T-helper 2 cell treated with Interferon-gamma antibody and Interleukin-4, amounts not matched to agents 5 μg/mL and 100 μg/mL, for 36 hours (primary cell): ENCODE measurements at regions not wholly inside any gene's neighbourhood (a gene's known extent, or its start where the extent isn't known, plus 50 kb on each side); places are given as distances from the start of the nearest gene placed in this dataset.
"Not testable (repeated sequence)": the region's sequence is repeated elsewhere in the genome, so short reads cannot be mapped to it uniquely, and the experiment has no call there.

Source experiments
- DNase-seq: peaks from one replicate; pipeline ENCODE4 v3.0.0; 2021; ENCODE audit warnings: low spot score
- H3K27ac Mint-ChIP-seq: one replicate; pipeline ENCODE4 v1.8.0; 2021; ENCODE audit warnings: mild to moderate bottlenecking, mixed read lengths
- H3K27me3 Mint-ChIP-seq: one replicate; pipeline ENCODE4 v1.8.0; 2021; ENCODE audit warnings: low read depth, mixed read lengths
- H3K36me3 Mint-ChIP-seq: one replicate; pipeline ENCODE4 v1.8.0; 2021; ENCODE audit warnings: low read depth, mixed read lengths
- H3K4me1 Mint-ChIP-seq: one replicate; pipeline ENCODE4 v1.8.0; 2021; ENCODE audit warnings: low read depth, mixed read lengths
- H3K4me3 Mint-ChIP-seq: one replicate; pipeline ENCODE4 v1.8.0; 2022; ENCODE audit warnings: mild to moderate bottlenecking, moderate library complexity, mixed read lengths
- H3K9me3 Mint-ChIP-seq: one replicate; pipeline ENCODE4 v1.8.0; 2021; ENCODE audit warnings: mixed read lengths

- H3K27ac Mint-ChIP-seq: no peak overlapping the region
- peaks cover 3% of the 10 kb centered on the region for H3K27me3 Mint-ChIP-seq
- no peak overlapping the region for H3K4me3 Mint-ChIP-seq
- DNase-seq: no peak
- H3K4me1 Mint-ChIP-seq: peaks cover 11% of the 10 kb centered on the region
- H3K36me3 Mint-ChIP-seq: no peaks in the 10 kb centered on the region
- H3K9me3 Mint-ChIP-seq: no peaks in the 10 kb centered on the region
Measured at GRCh38 chr6:118739696-118740353, 88.4 kb upstream of the CEP85L start.

GRCh38 chr6:118736440-118736839 lies 85.0 kb upstream of the CEP85L start:
- no peak for DNase-seq
- Mint-ChIP-seq H3K36me3 (no peaks in the 10 kb centered on the region), H3K4me1 (peaks cover 11% of the 10 kb centered on the region), H3K9me3 (no peaks in the 10 kb centered on the region), H3K27ac (no peak overlapping the region), H3K4me3 (no peak overlapping the region), H3K27me3 (no peaks in the 10 kb centered on the region)

GRCh38 chr6:118735320-118735719 lies 83.9 kb upstream of the CEP85L start:
- no peaks in the 10 kb centered on the region for H3K27me3 Mint-ChIP-seq
- H3K4me3 Mint-ChIP-seq: no peak overlapping the region
- H3K27ac Mint-ChIP-seq: no peak overlapping the region
- DNase-seq: no peak
- H3K36me3 Mint-ChIP-seq: no peaks in the 10 kb centered on the region
- H3K9me3 Mint-ChIP-seq: no peaks in the 10 kb centered on the region
- H3K4me1 Mint-ChIP-seq: peaks cover 9% of the 10 kb centered on the region

GRCh38 chr6:118725944-118726343 lies 74.6 kb upstream of the CEP85L start:
- DNase-seq: peak; percentile 81
- Mint-ChIP-seq H3K9me3 (no peaks in the 10 kb centered on the region), H3K4me1 (peaks cover 31% of the 10 kb centered on the region), H3K4me3 (peak overlapping the region; percentile 58), H3K36me3 (no peaks in the 10 kb centered on the region), H3K27me3 (no peaks in the 10 kb centered on the region), H3K27ac (peak overlapping the region; percentile 76)

- H3K4me1 Mint-ChIP-seq: peaks cover 44% of the 10 kb centered on the region
- no peaks in the 10 kb centered on the region for H3K9me3 Mint-ChIP-seq
- no peak for DNase-seq
- H3K4me3 Mint-ChIP-seq: peak overlapping the region; percentile 42
- H3K27me3 Mint-ChIP-seq: no peaks in the 10 kb centered on the region
- H3K36me3 Mint-ChIP-seq: no peaks in the 10 kb centered on the region
- peak overlapping the region; percentile 32 for H3K27ac Mint-ChIP-seq
Measured at GRCh38 chr6:118724211-118724610, 72.8 kb upstream of the CEP85L start.

GRCh38 chr6:118722829-118723813 lies 71.7 kb upstream of the CEP85L start:
- DNase-seq: no peak

GRCh38 chr6:118720125-118720473 lies 68.7 kb upstream of the CEP85L start:
- Mint-ChIP-seq H3K36me3 (no peaks in the 10 kb centered on the region), H3K9me3 (no peaks in the 10 kb centered on the region), H3K4me1 (peaks cover 35% of the 10 kb centered on the region), H3K4me3 (peak overlapping the region; percentile 25), H3K27ac (peak overlapping the region; percentile 50), H3K27me3 (no peaks in the 10 kb centered on the region)
- no peak for DNase-seq

More at GRCh38 chr6:118722829-118723813, 71.7 kb upstream of the CEP85L start:
- H3K4me1 Mint-ChIP-seq: peaks cover 49% of the 10 kb centered on the region
- H3K9me3 Mint-ChIP-seq: no peaks in the 10 kb centered on the region
- no peak overlapping the region for H3K4me3 Mint-ChIP-seq
- no peaks in the 10 kb centered on the region for H3K36me3 Mint-ChIP-seq
- no peaks in the 10 kb centered on the region for H3K27me3 Mint-ChIP-seq
- no peak overlapping the region for H3K27ac Mint-ChIP-seq

GRCh38 chr6:118719351-118720124 lies 68.1 kb upstream of the CEP85L start:
- Mint-ChIP-seq H3K27me3 (no peaks in the 10 kb centered on the region), H3K4me1 (peaks cover 34% of the 10 kb centered on the region), H3K9me3 (no peaks in the 10 kb centered on the region), H3K4me3 (peak overlapping the region; percentile 18), H3K36me3 (no peaks in the 10 kb centered on the region), H3K27ac (peak overlapping the region; percentile 42)
- no peak for DNase-seq

- DNase-seq: no peak
- Mint-ChIP-seq H3K4me3 (no peak overlapping the region), H3K4me1 (peaks cover 29% of the 10 kb centered on the region), H3K9me3 (no peaks in the 10 kb centered on the region), H3K27me3 (no peaks in the 10 kb centered on the region), H3K27ac (peak overlapping the region; percentile 42), H3K36me3 (no peaks in the 10 kb centered on the region)
Measured at GRCh38 chr6:118718903-118719302, 67.5 kb upstream of the CEP85L start.

GRCh38 chr6:118718297-118718696 lies 66.9 kb upstream of the CEP85L start:
- Mint-ChIP-seq H3K27ac (no peak overlapping the region), H3K4me1 (peaks cover 27% of the 10 kb centered on the region), H3K4me3 (no peak overlapping the region), H3K9me3 (no peaks in the 10 kb centered on the region), H3K27me3 (no peaks in the 10 kb centered on the region), H3K36me3 (no peaks in the 10 kb centered on the region)
- no peak for DNase-seq

GRCh38 chr6:118717106-118717505 lies 65.7 kb upstream of the CEP85L start:
- Mint-ChIP-seq H3K9me3 (no peaks in the 10 kb centered on the region), H3K27me3 (no peaks in the 10 kb centered on the region), H3K4me3 (no peak overlapping the region), H3K36me3 (peaks cover 1% of the 10 kb centered on the region), H3K4me1 (peaks cover 29% of the 10 kb centered on the region), H3K27ac (no peak overlapping the region)
- no peak for DNase-seq

- peaks cover 38% of the 10 kb centered on the region for H3K4me1 Mint-ChIP-seq
- H3K27me3 Mint-ChIP-seq, H3K27ac Mint-ChIP-seq, H3K4me3 Mint-ChIP-seq, DNase-seq, H3K9me3 Mint-ChIP-seq, H3K36me3 Mint-ChIP-seq: not testable (repeated sequence)
Measured at GRCh38 chr6:118715907-118716306, 64.5 kb upstream of the CEP85L start.

- no peak for DNase-seq
- H3K4me1 Mint-ChIP-seq: peaks cover 39% of the 10 kb centered on the region
- H3K9me3 Mint-ChIP-seq: no peaks in the 10 kb centered on the region
- no peak overlapping the region for H3K27ac Mint-ChIP-seq
- H3K4me3 Mint-ChIP-seq: no peak overlapping the region
- peaks cover 1% of the 10 kb centered on the region for H3K36me3 Mint-ChIP-seq
- no peaks in the 10 kb centered on the region for H3K27me3 Mint-ChIP-seq
Measured at GRCh38 chr6:118715376-118715775, 64.0 kb upstream of the CEP85L start.

- peaks cover 1% of the 10 kb centered on the region for H3K36me3 Mint-ChIP-seq
- H3K4me1 Mint-ChIP-seq: peaks cover 39% of the 10 kb centered on the region
- H3K27ac Mint-ChIP-seq: no peak overlapping the region
- no peak for DNase-seq
- no peaks in the 10 kb centered on the region for H3K27me3 Mint-ChIP-seq
- H3K4me3 Mint-ChIP-seq: no peak overlapping the region
- H3K9me3 Mint-ChIP-seq: no peaks in the 10 kb centered on the region
Measured at GRCh38 chr6:118714756-118715155, 63.4 kb upstream of the CEP85L start.
